Liver (tissue), 8 donors: ENCODE measurements at regions not wholly inside any gene's neighbourhood (a gene's known extent, or its start where the extent isn't known, plus 50 kb on each side); places are given as distances from the start of the nearest gene placed in this dataset.

ENCODE experiments used
- DNase-seq: peaks from one replicate; pipeline ENCODE4 v3.0.0-alpha.2; 2017; ENCODE audit warnings: low spot score
- H3K27ac ChIP-seq, 2 donors: one replicate each; pipeline ENCODE4 v1.7.0; 2013; ENCODE audit warnings: inconsistent platforms in 2 of 2, low read length in 2 of 2, control low read depth in 1 of 2, low read depth in 1 of 2, mild to moderate bottlenecking in 1 of 2
- H3K27me3 ChIP-seq, 4 donors: one replicate each; pipeline versions ENCODE4 v1.6.1 to v1.7.0; 2013; ENCODE audit warnings: low read length in 3 of 4, inconsistent platforms in 1 of 4, mild to moderate bottlenecking in 1 of 4, moderate library complexity in 1 of 4; ENCODE audit not compliant: control insufficient read depth in 4 of 4, insufficient read depth in 4 of 4
- H3K36me3 ChIP-seq, 4 donors: one replicate each; pipeline versions ENCODE4 v1.6.1 to v1.7.0; 2013; ENCODE audit warnings: low read length in 3 of 4, mild to moderate bottlenecking in 3 of 4, low read depth in 1 of 4, moderate library complexity in 1 of 4; ENCODE audit not compliant: control insufficient read depth in 4 of 4, insufficient read depth in 3 of 4
- H3K4me1 ChIP-seq, 4 donors: one replicate each; pipeline versions ENCODE4 v1.6.1 to v1.7.0; 2013; ENCODE audit warnings: low read length in 3 of 4, mild to moderate bottlenecking in 3 of 4, moderate library complexity in 1 of 4; ENCODE audit not compliant: control insufficient read depth in 4 of 4, insufficient read depth in 4 of 4
- H3K4me3 ChIP-seq, 3 donors: one replicate each; pipeline versions ENCODE4 v1.6.1 to v1.7.0; 2013; ENCODE audit warnings: low read length in 3 of 3, control low read depth in 1 of 3, low read depth in 1 of 3, mild to moderate bottlenecking in 1 of 3
- H3K9ac ChIP-seq, 2 donors: one replicate each; pipeline ENCODE4 v1.7.0; 2013; ENCODE audit warnings: low read length in 2 of 2, mild to moderate bottlenecking in 2 of 2, moderate library complexity in 2 of 2, control low read depth in 1 of 2, low read depth in 1 of 2
- H3K9me3 ChIP-seq, 4 donors: one replicate each; pipeline versions ENCODE4 v1.6.1 to v1.7.0; 2013; ENCODE audit warnings: low read length in 3 of 4; ENCODE audit not compliant: control insufficient read depth in 4 of 4
- ATF3 ChIP-seq: IDR thresholded peaks from 2 replicates; pipeline ENCODE4 v1.6.1; 2016; ENCODE audit warnings: antibody characterized with exemption
- CTCF ChIP-seq: fragments of 150-350 bp; IDR thresholded peaks from 2 replicates; pipeline ENCODE4 v1.5.1; 2017; ENCODE audit warnings: improper control_type of control experiment, low read depth, low read length; ENCODE audit not compliant: missing input control
- EGR1 ChIP-seq, 2 donors: IDR thresholded peaks; 2 replicates each; pipeline ENCODE4 v1.6.1; 2016 to 2018; ENCODE audit warnings: antibody characterized with exemption in 2 of 2, low read depth in 2 of 2
- FOXA1 ChIP-seq: IDR thresholded peaks from 2 replicates; pipeline ENCODE4 v1.6.1; 2016; ENCODE audit warnings: antibody characterized with exemption
- FOXA2 ChIP-seq: IDR thresholded peaks from 2 replicates; pipeline ENCODE4 v1.6.1; 2016; ENCODE audit warnings: antibody characterized with exemption
- GABPA ChIP-seq, 2 donors: IDR thresholded peaks in 1 of 2; conservative IDR thresholded peaks in 1 of 2; 2 replicates each; pipeline ENCODE4 v1.6.1; 2016; ENCODE audit warnings: antibody characterized with exemption in 2 of 2, mild to moderate bottlenecking in 1 of 2, moderate library complexity in 1 of 2
- MAX ChIP-seq: IDR thresholded peaks from 2 replicates; pipeline ENCODE4 v1.6.1; 2016; ENCODE audit warnings: antibody characterized with exemption
- NR2F2 ChIP-seq: IDR thresholded peaks from 2 replicates; pipeline ENCODE4 v1.6.1; 2016; ENCODE audit warnings: antibody characterized with exemption
- REST ChIP-seq: IDR thresholded peaks from 2 replicates; pipeline ENCODE4 v1.6.1; 2016; ENCODE audit warnings: antibody characterized with exemption, mild to moderate bottlenecking
- RXRA ChIP-seq, 2 donors: IDR thresholded peaks; 2 replicates each; pipeline ENCODE4 v1.6.1; 2017 to 2018; ENCODE audit warnings: antibody characterized with exemption in 2 of 2, mild to moderate bottlenecking in 1 of 2
- SP1 ChIP-seq: IDR thresholded peaks from 2 replicates; pipeline ENCODE4 v1.6.1; 2018; ENCODE audit warnings: antibody characterized with exemption, mild to moderate bottlenecking
- YY1 ChIP-seq: IDR thresholded peaks from 2 replicates; pipeline ENCODE4 v1.6.1; 2016; ENCODE audit warnings: antibody characterized with exemption, mild to moderate bottlenecking
- ZBTB33 ChIP-seq: IDR thresholded peaks from 2 replicates; pipeline ENCODE4 v1.6.1; 2016; ENCODE audit warnings: antibody characterized with exemption
- WGBS: extraction: QIAGEN DNeasy Blood & Tissue Kit; methylation state at CpG from one replicate; pipeline ENCODE4 v1.1.7; 2013; 5-methylcytosine and 5-hydroxymethylcytosine counted together
- donor health status: healthy.
- donor health status: healthy.
- donor health status: healthy.
- donor health status: healthy.
- donor health status: healthy.

GRCh38 chr6:43981363-43981990 is 145.8 kb downstream of the MRPL14 start:
- no peak for DNase-seq
- peaks cover 0 to under 1% (median 0%) of the 10 kb centered on the region in 4 donors for H3K9me3 ChIP-seq
- no peak overlapping the region for H3K9ac ChIP-seq
- WGBS = 90% methylated on average over 4 of the region's 4 CpGs
- TF ChIP-seq GABPA (IDR thresholded peaks at IDR 0.05 in 1 of 2, conservative IDR thresholded peaks at IDR 0.05 in 1 of 2) = no peak
- TF ChIP-seq ZBTB33 = no peak
- no peak for TF ChIP-seq EGR1 (IDR thresholded peaks at IDR 0.05; ENCODE audit: low read depth in 2 of 2)
- no peaks in the 10 kb centered on the region for H3K4me1 ChIP-seq
- H3K27me3 ChIP-seq = no peaks in the 10 kb centered on the region
- H3K36me3 ChIP-seq = no peaks in the 10 kb centered on the region
- no peak overlapping the region for H3K27ac ChIP-seq
- no peak overlapping the region for H3K4me3 ChIP-seq

GRCh38 chr6:43980004-43980795 is 147.1 kb downstream of the MRPL14 start:
- TF ChIP-seq RXRA (IDR thresholded peaks at IDR 0.05) = no peak
- Histone ChIP-seq H3K36me3 (no peaks in the 10 kb centered on the region), H3K27ac (no peak overlapping the region), H3K4me1 (no peaks in the 10 kb centered on the region), H3K9ac (no peak overlapping the region), H3K27me3 (no peaks in the 10 kb centered on the region), H3K4me3 (no peak overlapping the region), H3K9me3 (peaks cover 0 to 7% (median 0%) of the 10 kb centered on the region in 4 donors)
- WGBS = 90% methylated on average over 12 of the region's 12 CpGs
- DNase-seq = peak; percentile 26

- H3K36me3 ChIP-seq = no peaks in the 10 kb centered on the region
- H3K4me3 ChIP-seq = no peak overlapping the region
- no peaks in the 10 kb centered on the region for H3K27me3 ChIP-seq
- DNase-seq = peak; percentile 26
- no peaks in the 10 kb centered on the region for H3K4me1 ChIP-seq
- H3K9me3 ChIP-seq = peaks cover 0 to 7% (median 0%) of the 10 kb centered on the region in 4 donors
- TF ChIP-seq REST (no peak), NR2F2 (no peak), MAX (no peak), GABPA (IDR thresholded peaks at IDR 0.05 in 1 of 2, conservative IDR thresholded peaks at IDR 0.05 in 1 of 2) (no peak), ZBTB33 (no peak), YY1 (no peak), FOXA1 (no peak), FOXA2 (no peak), ATF3 (no peak), SP1 (no peak), CTCF (no peak)
- H3K9ac ChIP-seq = no peak overlapping the region
- 88% methylated on average over 4 of the region's 4 CpGs for WGBS
- H3K27ac ChIP-seq = no peak overlapping the region
Measured at GRCh38 chr6:43979525-43979924, 147.7 kb downstream of the MRPL14 start.
